ENCODE measurements at regions not wholly inside any gene's neighbourhood (a gene's known extent, or its start where the extent isn't known, plus 50 kb on each side); places are given as distances from the start of the nearest gene placed in this dataset.

DNA sequence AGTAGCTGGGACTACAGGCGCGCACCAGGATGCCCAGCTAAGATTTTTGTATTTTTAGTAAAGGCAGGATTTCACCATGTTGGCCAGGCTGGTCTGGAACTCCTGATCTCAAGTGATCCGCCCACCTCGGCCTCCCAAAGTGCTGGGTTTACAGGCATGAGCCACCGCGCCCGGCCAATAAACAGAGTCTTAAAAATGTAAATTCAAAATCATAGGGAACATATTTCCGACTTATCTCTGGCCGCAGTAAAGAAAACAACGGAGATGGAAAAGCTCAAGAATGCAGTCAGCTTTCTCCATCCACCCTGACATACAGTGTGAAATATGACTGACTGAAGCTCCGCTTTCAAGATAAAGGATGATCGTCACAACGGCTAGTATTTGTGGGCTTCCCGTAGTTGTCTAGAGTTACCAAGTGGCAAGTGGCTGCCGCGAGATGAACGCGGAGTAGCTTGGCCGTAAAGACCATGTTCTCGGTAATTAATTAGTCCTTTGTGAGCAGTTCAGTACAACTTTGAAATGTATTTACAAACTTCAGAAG, 495.1 kb upstream of the FAT1 start:
- CTCF ChIA-PET: no interaction called here
- BruUV-seq (replicated peaks): no TSS peak
- no peak overlapping the region for H3K4me3 ChIP-seq (ENCODE audit: low read depth, low read length, poor library complexity, severe bottlenecking)

DNA sequence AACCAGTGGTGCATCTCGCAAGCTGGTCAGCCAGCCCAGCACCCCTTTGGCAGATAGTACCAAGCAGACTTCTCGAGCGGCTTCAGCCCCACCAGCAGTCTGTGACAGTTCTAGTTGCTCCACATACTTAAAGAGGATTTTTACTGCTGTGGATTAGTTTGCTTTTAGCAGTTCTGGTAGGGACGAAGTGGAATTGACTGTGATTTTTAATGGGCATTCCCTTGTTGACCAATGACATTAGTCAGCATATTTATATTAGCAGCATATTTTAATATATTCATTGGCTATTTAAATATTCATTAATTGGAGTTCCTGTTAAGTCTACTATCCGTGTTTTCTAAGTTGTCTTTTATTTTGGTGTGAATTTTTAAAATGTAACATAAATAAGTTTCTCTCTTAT, 500.9 kb upstream of the FAT1 start:
- CTCF ChIA-PET: no interaction called here
- Histone ChIP-seq H3K27ac (ENCODE audit: low read depth, low read length, poor library complexity, severe bottlenecking) (no peak overlapping the region), H3K27me3 (replicated peaks; ENCODE audit: insufficient read depth, low read depth, low read length, poor library complexity) (peaks cover 11% of the 10 kb centered on the region), H3K36me3 (ENCODE audit: insufficient read depth, low read length, poor library complexity, severe bottlenecking) (no peaks in the 10 kb centered on the region), H3K4me1 (ENCODE audit: insufficient read depth, low read length, poor library complexity, severe bottlenecking) (no peaks in the 10 kb centered on the region), H3K9me3 (ENCODE audit: low read depth, low read length, poor library complexity, severe bottlenecking) (no peaks in the 10 kb centered on the region), H3K4me3 (ENCODE audit: low read depth, low read length, poor library complexity, severe bottlenecking) (no peak overlapping the region)
- POLR2A ChIA-PET (ENCODE audit: low non-redundant PET): no interaction called here
- no peak for DNase-seq (ENCODE audit: low spot score)
- intact Hi-C loops (cut with micrococcal nuclease; ENCODE audit: unreplicated experiment): no loop called here
- BruUV-seq (replicated peaks): no TSS peak
- TF ChIP-seq, protein P1, sequence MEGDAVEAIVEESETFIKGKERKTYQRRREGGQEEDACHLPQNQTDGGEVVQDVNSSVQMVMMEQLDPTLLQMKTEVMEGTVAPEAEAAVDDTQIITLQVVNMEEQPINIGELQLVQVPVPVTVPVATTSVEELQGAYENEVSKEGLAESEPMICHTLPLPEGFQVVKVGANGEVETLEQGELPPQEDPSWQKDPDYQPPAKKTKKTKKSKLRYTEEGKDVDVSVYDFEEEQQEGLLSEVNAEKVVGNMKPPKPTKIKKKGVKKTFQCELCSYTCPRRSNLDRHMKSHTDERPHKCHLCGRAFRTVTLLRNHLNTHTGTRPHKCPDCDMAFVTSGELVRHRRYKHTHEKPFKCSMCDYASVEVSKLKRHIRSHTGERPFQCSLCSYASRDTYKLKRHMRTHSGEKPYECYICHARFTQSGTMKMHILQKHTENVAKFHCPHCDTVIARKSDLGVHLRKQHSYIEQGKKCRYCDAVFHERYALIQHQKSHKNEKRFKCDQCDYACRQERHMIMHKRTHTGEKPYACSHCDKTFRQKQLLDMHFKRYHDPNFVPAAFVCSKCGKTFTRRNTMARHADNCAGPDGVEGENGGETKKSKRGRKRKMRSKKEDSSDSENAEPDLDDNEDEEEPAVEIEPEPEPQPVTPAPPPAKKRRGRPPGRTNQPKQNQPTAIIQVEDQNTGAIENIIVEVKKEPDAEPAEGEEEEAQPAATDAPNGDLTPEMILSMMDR (conservative IDR thresholded peaks at IDR 0.05; ENCODE audit: low read depth, low read length): no peak

More for the DNA sequence above, 495.1 kb upstream of the FAT1 start:
- TF ChIP-seq, protein P1 (conservative IDR thresholded peaks at IDR 0.05; ENCODE audit: low read depth, low read length): no peak
- TF ChIP-seq EZH2 (IDR thresholded peaks at IDR 0.05; ENCODE audit: borderline replicate concordance, low read depth, low read length, poor library complexity, severe bottlenecking): no peak
- POLR2A ChIA-PET (ENCODE audit: low non-redundant PET): no interaction called here
- Histone ChIP-seq H3K4me1 (ENCODE audit: insufficient read depth, low read length, poor library complexity, severe bottlenecking) (no peaks in the 10 kb centered on the region), H3K27me3 (replicated peaks; ENCODE audit: insufficient read depth, low read depth, low read length, poor library complexity) (peaks cover under 1% of the 10 kb centered on the region), H3K9me3 (ENCODE audit: low read depth, low read length, poor library complexity, severe bottlenecking) (no peaks in the 10 kb centered on the region), H3K27ac (ENCODE audit: low read depth, low read length, poor library complexity, severe bottlenecking) (no peak overlapping the region), H3K36me3 (ENCODE audit: insufficient read depth, low read length, poor library complexity, severe bottlenecking) (no peaks in the 10 kb centered on the region)
- no peak for DNase-seq (ENCODE audit: low spot score)
- intact Hi-C loops (cut with micrococcal nuclease; ENCODE audit: unreplicated experiment): no loop called here

DNA sequence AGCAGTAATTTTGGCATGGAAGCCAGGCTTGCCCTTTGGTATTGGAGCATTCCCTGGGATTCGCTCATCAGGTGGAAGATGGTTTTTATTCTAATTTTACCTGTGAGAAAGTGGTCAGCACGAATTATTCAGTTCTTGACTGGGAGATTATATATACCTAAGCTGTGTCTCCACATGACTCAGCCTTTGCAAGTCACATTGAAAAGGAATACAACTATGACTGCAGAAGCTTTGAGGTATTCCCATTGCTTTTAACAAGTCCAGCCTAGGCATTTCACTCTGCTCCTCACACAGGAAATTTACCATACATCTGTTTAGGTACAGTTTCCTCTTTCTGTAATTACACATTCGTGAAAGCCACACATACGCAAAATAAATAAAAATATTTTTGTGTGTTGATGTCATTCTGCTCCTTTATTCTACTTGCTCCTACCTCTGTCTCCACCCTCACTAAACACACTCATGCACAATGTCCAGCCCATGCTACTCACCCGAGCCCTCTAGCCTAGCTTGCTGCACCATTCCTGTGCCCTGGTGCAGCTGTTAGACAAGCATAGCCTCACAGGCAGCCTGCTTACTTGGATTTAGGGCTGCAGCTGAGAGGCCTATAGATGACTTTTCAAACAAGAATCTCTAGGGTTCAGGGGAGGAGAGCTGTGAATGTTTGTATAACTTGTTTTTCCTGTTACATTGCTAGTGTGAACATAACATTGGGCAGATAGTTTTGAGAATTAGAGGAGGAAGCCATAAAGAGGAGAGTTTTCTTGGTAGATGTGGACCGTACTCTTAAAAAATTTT, 504.4 kb upstream of the FAT1 start:
- no peak for DNase-seq (ENCODE audit: low spot score)
- TF ChIP-seq, protein P1 (conservative IDR thresholded peaks at IDR 0.05; ENCODE audit: low read depth, low read length): no peak
- no peak for TF ChIP-seq EZH2 (IDR thresholded peaks at IDR 0.05; ENCODE audit: borderline replicate concordance, low read depth, low read length, poor library complexity, severe bottlenecking)
- intact Hi-C loops (cut with micrococcal nuclease; ENCODE audit: unreplicated experiment): no loop called here
- Histone ChIP-seq H3K27ac (ENCODE audit: low read depth, low read length, poor library complexity, severe bottlenecking) (no peak overlapping the region), H3K4me3 (ENCODE audit: low read depth, low read length, poor library complexity, severe bottlenecking) (no peak overlapping the region), H3K36me3 (ENCODE audit: insufficient read depth, low read length, poor library complexity, severe bottlenecking) (no peaks in the 10 kb centered on the region), H3K27me3 (replicated peaks; ENCODE audit: insufficient read depth, low read depth, low read length, poor library complexity) (peaks cover 25% of the 10 kb centered on the region), H3K9me3 (ENCODE audit: low read depth, low read length, poor library complexity, severe bottlenecking) (no peaks in the 10 kb centered on the region), H3K4me1 (ENCODE audit: insufficient read depth, low read length, poor library complexity, severe bottlenecking) (no peaks in the 10 kb centered on the region)
- ChIA-PET POLR2A (ENCODE audit: low non-redundant PET) (no interaction called here), CTCF (no interaction called here)
- no TSS peak for BruUV-seq (replicated peaks)

Measured in A673 (cell line).